ENCODE measurements at regions not wholly inside any gene's neighbourhood (a gene's known extent, or its start where the extent isn't known, plus 50 kb on each side); places are given as distances from the start of the nearest gene placed in this dataset.

- peaks cover 1% of the 10 kb centered on the region for H3K36me3 Mint-ChIP-seq (ENCODE audit: low read depth)
- peaks cover 14% of the 10 kb centered on the region for H3K4me1 Mint-ChIP-seq (ENCODE audit: low read depth)
- H3K27ac Mint-ChIP-seq (ENCODE audit: unreplicated experiment) = no peak overlapping the region
- no peak overlapping the region for H3K4me3 Mint-ChIP-seq (ENCODE audit: unreplicated experiment)
- DNase-seq (ENCODE audit: low spot score) = no peak
- no peak for TF ChIP-seq CTCF (IDR thresholded peaks at IDR 0.05)
- no peaks in the 10 kb centered on the region for H3K9me3 Mint-ChIP-seq (ENCODE audit: low read depth)
- H3K27me3 Mint-ChIP-seq (ENCODE audit: low read depth) = no peaks in the 10 kb centered on the region
These were observed 108.6 kb upstream of the USP24 start for GRCh38 chr1:55323760-55324159.

GRCh38 chr1:55322842-55323241 is 107.7 kb upstream of the USP24 start:
- DNase-seq (ENCODE audit: low spot score) = no peak
- Mint-ChIP-seq H3K27ac (ENCODE audit: unreplicated experiment) (no peak overlapping the region), H3K4me1 (ENCODE audit: low read depth) (peaks cover 19% of the 10 kb centered on the region), H3K4me3 (ENCODE audit: unreplicated experiment) (no peak overlapping the region), H3K27me3 (ENCODE audit: low read depth) (no peaks in the 10 kb centered on the region), H3K36me3 (ENCODE audit: low read depth) (peaks cover 1% of the 10 kb centered on the region), H3K9me3 (ENCODE audit: low read depth) (no peaks in the 10 kb centered on the region)
- no peak for TF ChIP-seq CTCF (IDR thresholded peaks at IDR 0.05)

- Mint-ChIP-seq H3K36me3 (ENCODE audit: low read depth) (peaks cover 1% of the 10 kb centered on the region), H3K27ac (ENCODE audit: unreplicated experiment) (no peak overlapping the region), H3K4me1 (ENCODE audit: low read depth) (peaks cover 19% of the 10 kb centered on the region), H3K27me3 (ENCODE audit: low read depth) (no peaks in the 10 kb centered on the region), H3K9me3 (ENCODE audit: low read depth) (no peaks in the 10 kb centered on the region), H3K4me3 (ENCODE audit: unreplicated experiment) (no peak overlapping the region)
- no peak for TF ChIP-seq CTCF (IDR thresholded peaks at IDR 0.05)
- no peak for DNase-seq (ENCODE audit: low spot score)
These were observed 106.8 kb upstream of the USP24 start for GRCh38 chr1:55321942-55322341.

- no peak for DNase-seq (ENCODE audit: low spot score)
- no peak for TF ChIP-seq CTCF (IDR thresholded peaks at IDR 0.05)
- Mint-ChIP-seq H3K27ac (ENCODE audit: unreplicated experiment) (no peak overlapping the region), H3K4me1 (ENCODE audit: low read depth) (peaks cover 19% of the 10 kb centered on the region), H3K36me3 (ENCODE audit: low read depth) (peaks cover 1% of the 10 kb centered on the region), H3K4me3 (ENCODE audit: unreplicated experiment) (no peak overlapping the region), H3K9me3 (ENCODE audit: low read depth) (no peaks in the 10 kb centered on the region), H3K27me3 (ENCODE audit: low read depth) (no peaks in the 10 kb centered on the region)
These were observed 105.7 kb upstream of the USP24 start for GRCh38 chr1:55320891-55321290.

- Mint-ChIP-seq H3K4me3 (ENCODE audit: unreplicated experiment) (no peak overlapping the region), H3K27me3 (ENCODE audit: low read depth) (peaks cover 4% of the 10 kb centered on the region), H3K9me3 (ENCODE audit: low read depth) (no peaks in the 10 kb centered on the region), H3K36me3 (ENCODE audit: low read depth) (peaks cover 1% of the 10 kb centered on the region), H3K27ac (ENCODE audit: unreplicated experiment) (no peak overlapping the region), H3K4me1 (ENCODE audit: low read depth) (peaks cover 17% of the 10 kb centered on the region)
- no peak for TF ChIP-seq CTCF (IDR thresholded peaks at IDR 0.05)
- DNase-seq (ENCODE audit: low spot score) = no peak
These were observed 103.1 kb upstream of the USP24 start for GRCh38 chr1:55318116-55318817.

Measured in chondrocyte (in vitro differentiated cells).